ENCODE measurements at regions not wholly inside any gene's neighbourhood (a gene's known extent, or its start where the extent isn't known, plus 50 kb on each side); places are given as distances from the start of the nearest gene placed in this dataset.

- TF ChIP-seq, protein P1, sequence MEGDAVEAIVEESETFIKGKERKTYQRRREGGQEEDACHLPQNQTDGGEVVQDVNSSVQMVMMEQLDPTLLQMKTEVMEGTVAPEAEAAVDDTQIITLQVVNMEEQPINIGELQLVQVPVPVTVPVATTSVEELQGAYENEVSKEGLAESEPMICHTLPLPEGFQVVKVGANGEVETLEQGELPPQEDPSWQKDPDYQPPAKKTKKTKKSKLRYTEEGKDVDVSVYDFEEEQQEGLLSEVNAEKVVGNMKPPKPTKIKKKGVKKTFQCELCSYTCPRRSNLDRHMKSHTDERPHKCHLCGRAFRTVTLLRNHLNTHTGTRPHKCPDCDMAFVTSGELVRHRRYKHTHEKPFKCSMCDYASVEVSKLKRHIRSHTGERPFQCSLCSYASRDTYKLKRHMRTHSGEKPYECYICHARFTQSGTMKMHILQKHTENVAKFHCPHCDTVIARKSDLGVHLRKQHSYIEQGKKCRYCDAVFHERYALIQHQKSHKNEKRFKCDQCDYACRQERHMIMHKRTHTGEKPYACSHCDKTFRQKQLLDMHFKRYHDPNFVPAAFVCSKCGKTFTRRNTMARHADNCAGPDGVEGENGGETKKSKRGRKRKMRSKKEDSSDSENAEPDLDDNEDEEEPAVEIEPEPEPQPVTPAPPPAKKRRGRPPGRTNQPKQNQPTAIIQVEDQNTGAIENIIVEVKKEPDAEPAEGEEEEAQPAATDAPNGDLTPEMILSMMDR (IDR thresholded peaks at IDR 0.05) = no peak
- H3K9ac ChIP-seq (ENCODE audit: low read depth in 2 of 2, low read length in 2 of 2) = no peak overlapping the region
- H3K9me3 ChIP-seq = no peaks in the 10 kb centered on the region
- H3K36me3 ChIP-seq = no peaks in the 10 kb centered on the region
- DNase-seq = no peak
- H3K27ac ChIP-seq = no peak overlapping the region
- intact Hi-C loops (cut with DNase I) = no loop called here
- no peaks in the 10 kb centered on the region for H3K27me3 ChIP-seq
- H3K4me3 ChIP-seq = no peak overlapping the region
- no peaks in the 10 kb centered on the region for H3K4me1 ChIP-seq
Measured at GRCh38 chr13:85286081-85286480, 513.1 kb downstream of the SLITRK6 start.

DNA sequence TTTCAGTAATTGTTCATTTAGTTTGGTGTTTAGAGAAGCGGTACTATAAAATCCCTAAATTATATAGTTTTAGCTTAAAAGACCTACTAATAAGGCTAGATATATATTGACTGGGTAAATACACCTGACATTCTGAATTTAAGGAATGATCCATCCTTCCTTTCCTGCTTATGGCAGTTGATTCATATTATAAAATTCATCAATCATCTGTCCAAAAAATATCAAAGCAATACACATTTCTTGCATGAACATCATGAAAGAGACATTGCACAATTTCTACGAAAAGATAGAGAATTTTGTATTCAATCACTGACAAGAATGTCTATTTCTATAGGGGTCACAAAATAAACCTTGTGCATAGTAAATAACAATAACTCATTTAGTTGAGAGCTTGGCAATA, 514.9 kb downstream of the SLITRK6 start:
- Histone ChIP-seq H3K27ac (no peak overlapping the region), H3K36me3 (no peaks in the 10 kb centered on the region), H3K9me3 (no peaks in the 10 kb centered on the region), H3K9ac (ENCODE audit: low read depth in 2 of 2, low read length in 2 of 2) (no peak overlapping the region), H3K4me1 (no peaks in the 10 kb centered on the region), H3K27me3 (no peaks in the 10 kb centered on the region), H3K4me3 (no peak overlapping the region)
- TF ChIP-seq, protein P1 (IDR thresholded peaks at IDR 0.05) = no peak
- no peak for DNase-seq
- intact Hi-C loops (cut with DNase I) = no loop called here

DNA sequence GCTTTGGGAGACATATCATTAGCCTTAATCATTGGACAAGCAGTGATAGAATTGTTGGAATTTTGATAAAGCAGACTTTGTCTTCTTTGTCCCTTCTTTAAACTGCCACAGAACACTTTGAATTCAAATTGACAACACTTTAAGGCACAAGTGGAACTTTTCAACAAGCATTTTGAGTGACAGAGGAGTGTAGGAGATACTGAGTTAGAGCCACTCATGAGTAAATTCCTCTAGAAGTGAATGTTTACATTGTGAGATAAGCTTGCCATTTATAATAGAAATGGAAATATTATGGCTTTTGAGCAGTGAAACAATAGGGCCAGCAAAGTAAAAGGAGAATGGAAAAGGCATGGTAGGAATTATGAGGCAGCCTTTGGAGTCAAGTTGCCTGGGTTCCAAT, 515.8 kb downstream of the SLITRK6 start:
- TF ChIP-seq, protein P1 (IDR thresholded peaks at IDR 0.05) = no peak

DNA sequence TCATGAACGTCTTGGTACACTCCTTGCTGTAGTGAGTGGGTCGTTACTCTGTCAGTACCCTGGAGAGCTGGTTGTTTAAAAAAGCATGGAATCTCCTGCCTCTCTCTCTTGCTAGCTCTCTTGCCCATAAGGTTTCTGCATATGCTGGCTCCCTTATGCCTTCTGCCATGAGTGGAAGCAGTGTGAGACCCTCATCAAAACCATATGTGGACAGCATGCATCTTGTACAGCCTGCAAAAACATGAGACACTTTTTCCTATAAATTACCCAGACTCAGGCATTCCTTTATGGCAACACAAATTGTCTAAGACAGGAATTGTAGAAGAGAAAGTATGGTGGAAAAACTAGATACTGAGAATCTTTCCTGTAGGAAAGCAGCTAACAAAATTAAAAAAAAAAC, 516.3 kb downstream of the SLITRK6 start:
- H3K27me3 ChIP-seq = no peaks in the 10 kb centered on the region
- DNase-seq = no peak
- intact Hi-C loops (cut with DNase I) = no loop called here
- H3K4me1 ChIP-seq = no peaks in the 10 kb centered on the region
- H3K4me3 ChIP-seq = no peak overlapping the region
- TF ChIP-seq, protein P1 (IDR thresholded peaks at IDR 0.05) = no peak
- no peak overlapping the region for H3K27ac ChIP-seq
- no peak overlapping the region for H3K9ac ChIP-seq (ENCODE audit: low read depth in 2 of 2, low read length in 2 of 2)
- H3K9me3 ChIP-seq = no peaks in the 10 kb centered on the region
- H3K36me3 ChIP-seq = no peaks in the 10 kb centered on the region

More for the DNA sequence above, 515.8 kb downstream of the SLITRK6 start:
- Histone ChIP-seq H3K27me3 (no peaks in the 10 kb centered on the region), H3K4me3 (no peak overlapping the region), H3K27ac (no peak overlapping the region), H3K9ac (ENCODE audit: low read depth in 2 of 2, low read length in 2 of 2) (no peak overlapping the region), H3K36me3 (no peaks in the 10 kb centered on the region), H3K9me3 (no peaks in the 10 kb centered on the region), H3K4me1 (no peaks in the 10 kb centered on the region)
- intact Hi-C loops (cut with DNase I) = no loop called here
- DNase-seq = no peak

- TF ChIP-seq, protein P1 (IDR thresholded peaks at IDR 0.05) = no peak
- DNase-seq = no peak
- intact Hi-C loops (cut with DNase I) = no loop called here
- no peaks in the 10 kb centered on the region for H3K9me3 ChIP-seq
- H3K9ac ChIP-seq (ENCODE audit: low read depth in 2 of 2, low read length in 2 of 2) = no peak overlapping the region
- no peak overlapping the region for H3K27ac ChIP-seq
- no peaks in the 10 kb centered on the region for H3K27me3 ChIP-seq
- H3K4me3 ChIP-seq = no peak overlapping the region
- H3K36me3 ChIP-seq = no peaks in the 10 kb centered on the region
- H3K4me1 ChIP-seq = no peaks in the 10 kb centered on the region
Measured at GRCh38 chr13:85278851-85279250, 520.4 kb downstream of the SLITRK6 start.

- Histone ChIP-seq H3K4me1 (no peaks in the 10 kb centered on the region), H3K36me3 (no peaks in the 10 kb centered on the region), H3K27ac (no peak overlapping the region), H3K27me3 (no peaks in the 10 kb centered on the region), H3K4me3 (no peak overlapping the region), H3K9ac (ENCODE audit: low read depth in 2 of 2, low read length in 2 of 2) (no peak overlapping the region), H3K9me3 (no peaks in the 10 kb centered on the region)
- intact Hi-C loops (cut with DNase I) = no loop called here
- TF ChIP-seq, protein P1 (IDR thresholded peaks at IDR 0.05) = no peak
- DNase-seq = no peak
Measured at GRCh38 chr13:85277748-85278147, 521.5 kb downstream of the SLITRK6 start.
